DND-41 (cell line): ENCODE measurements at regions not wholly inside any gene's neighbourhood (a gene's known extent, or its start where the extent isn't known, plus 50 kb on each side); places are given as distances from the start of the nearest gene placed in this dataset.

ENCODE experiments used
- ATAC-seq: fragments of 200-7000 bp; cut with Tn5 transposase; 3 replicates; pipeline ENCODE4 v1.9.1; 2021; ENCODE audit warnings: low read depth; ENCODE audit not compliant: insufficient read depth
- DNase-seq: peaks from one replicate; pipeline ENCODE4 v3.0.0-alpha.2; 2020
- H2AFZ ChIP-seq: 2 replicates; pipeline ENCODE4 v1.6.0; 2012; ENCODE audit warnings: low read depth, low read length
- H3K27ac ChIP-seq: 2 replicates; pipeline ENCODE4 v1.5.1; 2012; ENCODE audit warnings: low read length, inconsistent platforms
- H3K27me3 ChIP-seq: fragments of 200-600 bp; sonication (generic); 2 replicates; pipeline ENCODE4 v1.6.0; 2012; ENCODE audit warnings: low read length, mild to moderate bottlenecking, inconsistent platforms; ENCODE audit not compliant: insufficient read depth, poor library complexity
- H3K36me3 ChIP-seq: 2 replicates; pipeline ENCODE4 v1.5.1; 2012; ENCODE audit warnings: low read length, inconsistent platforms; ENCODE audit not compliant: insufficient read depth
- H3K4me1 ChIP-seq: 2 replicates; pipeline ENCODE4 v1.5.1; 2012; ENCODE audit warnings: mild to moderate bottlenecking, low read length; ENCODE audit not compliant: insufficient read depth
- H3K4me2 ChIP-seq: 2 replicates; pipeline ENCODE4 v1.6.0; 2012; ENCODE audit warnings: mild to moderate bottlenecking, moderate library complexity, low read length, inconsistent platforms; ENCODE audit not compliant: insufficient read depth
- H3K4me3 ChIP-seq, 2 experiments: fragments of 200-600 bp in 1 of 2; shearing (Covaris generic) in 1 of 2; 2 replicates each; pipeline ENCODE4 v1.5.1; 2012 to 2016; ENCODE audit warnings: inconsistent platforms in 2 of 2, low read length in 2 of 2, mild to moderate bottlenecking in 2 of 2, low read depth in 1 of 2, moderate library complexity in 1 of 2
- H3K79me2 ChIP-seq: 2 replicates; pipeline ENCODE4 v1.6.0; 2012; ENCODE audit warnings: low read length, inconsistent platforms; ENCODE audit not compliant: insufficient read depth
- H3K9ac ChIP-seq: 2 replicates; pipeline ENCODE4 v1.6.0; 2012; ENCODE audit warnings: low read depth, mild to moderate bottlenecking, inconsistent platforms, low read length, moderate library complexity
- H3K9me3 ChIP-seq: 2 replicates; pipeline ENCODE4 v1.5.1; 2012; ENCODE audit warnings: low read length, moderate library complexity, mild to moderate bottlenecking, inconsistent platforms; ENCODE audit not compliant: insufficient read depth, severe bottlenecking
- H4K20me1 ChIP-seq: 2 replicates; pipeline ENCODE4 v1.6.0; 2012; ENCODE audit warnings: low read length; ENCODE audit not compliant: insufficient read depth
- CTCF ChIP-seq: IDR thresholded peaks from 2 replicates; pipeline ENCODE4 v1.5.1; 2012; ENCODE audit warnings: borderline replicate concordance, low read length, moderate library complexity, mild to moderate bottlenecking; ENCODE audit not compliant: poor library complexity, severe bottlenecking; ENCODE audit errors: extremely low read depth
- EZH2 ChIP-seq: IDR thresholded peaks from 3 replicates; pipeline ENCODE4 v1.6.1; 2012; ENCODE audit warnings: borderline replicate concordance, low read depth, mild to moderate bottlenecking, moderate library complexity, low read length, inconsistent platforms; ENCODE audit not compliant: severe bottlenecking

- Histone ChIP-seq H3K79me2 (no peaks in the 10 kb centered on the region), H3K4me3 (no peak overlapping the region), H3K36me3 (no peaks in the 10 kb centered on the region), H2AFZ (no peak overlapping the region), H4K20me1 (no peaks in the 10 kb centered on the region), H3K9ac (no peak overlapping the region), H3K27ac (no peak overlapping the region), H3K9me3 (peaks cover 4% of the 10 kb centered on the region), H3K4me2 (no peak overlapping the region), H3K4me1 (no peaks in the 10 kb centered on the region), H3K27me3 (no peaks in the 10 kb centered on the region)
- ATAC-seq (no peak), DNase-seq (no peak)
- no peak for TF ChIP-seq EZH2
- no peak for TF ChIP-seq CTCF
These were observed 948.8 kb upstream of the FAM98A start for GRCh38 chr2:34547900-34548299.

GRCh38 chr2:34547340-34547739 is 948.2 kb upstream of the FAM98A start:
- Histone ChIP-seq H4K20me1 (no peaks in the 10 kb centered on the region), H3K27me3 (no peaks in the 10 kb centered on the region), H3K4me3 (no peak overlapping the region), H3K36me3 (no peaks in the 10 kb centered on the region), H3K4me1 (no peaks in the 10 kb centered on the region), H3K79me2 (no peaks in the 10 kb centered on the region), H3K4me2 (no peak overlapping the region), H3K9ac (no peak overlapping the region), H3K27ac (no peak overlapping the region), H3K9me3 (peaks cover 4% of the 10 kb centered on the region), H2AFZ (no peak overlapping the region)
- TF ChIP-seq EZH2 (no peak), CTCF (no peak)
- ATAC-seq (no peak), DNase-seq (no peak)

- Histone ChIP-seq H3K9me3 (peaks cover 4% of the 10 kb centered on the region), H3K9ac (no peak overlapping the region), H3K4me2 (no peak overlapping the region), H3K4me1 (no peaks in the 10 kb centered on the region), H3K4me3 (no peak overlapping the region), H4K20me1 (no peaks in the 10 kb centered on the region), H3K27me3 (no peaks in the 10 kb centered on the region), H3K36me3 (no peaks in the 10 kb centered on the region), H3K27ac (no peak overlapping the region), H2AFZ (no peak overlapping the region), H3K79me2 (no peaks in the 10 kb centered on the region)
- no peak for ATAC-seq
- DNase-seq = no peak
- TF ChIP-seq EZH2 = no peak
- TF ChIP-seq CTCF = no peak
These were observed 946.5 kb upstream of the FAM98A start for GRCh38 chr2:34545486-34546136.

- TF ChIP-seq CTCF = no peak
- TF ChIP-seq EZH2 = no peak
- no peaks in the 10 kb centered on the region for H3K9me3 ChIP-seq
These were observed 935.7 kb upstream of the FAM98A start for GRCh38 chr2:34534761-34535160.

More at GRCh38 chr2:34534761-34535160, 935.7 kb upstream of the FAM98A start:
- H4K20me1 ChIP-seq = no peaks in the 10 kb centered on the region
- DNase-seq (no peak), ATAC-seq (no peak)
- no peaks in the 10 kb centered on the region for H3K36me3 ChIP-seq
- H3K79me2 ChIP-seq = no peaks in the 10 kb centered on the region
- no peak overlapping the region for H3K4me3 ChIP-seq
- H3K27me3 ChIP-seq = no peaks in the 10 kb centered on the region
- no peak overlapping the region for H3K4me2 ChIP-seq
- H3K9ac ChIP-seq = no peak overlapping the region
- no peak overlapping the region for H3K27ac ChIP-seq
- H2AFZ ChIP-seq = no peak overlapping the region
- no peaks in the 10 kb centered on the region for H3K4me1 ChIP-seq
